ENCODE measurements at regions not wholly inside any gene's neighbourhood (a gene's known extent, or its start where the extent isn't known, plus 50 kb on each side); places are given as distances from the start of the nearest gene placed in this dataset.

DNA sequence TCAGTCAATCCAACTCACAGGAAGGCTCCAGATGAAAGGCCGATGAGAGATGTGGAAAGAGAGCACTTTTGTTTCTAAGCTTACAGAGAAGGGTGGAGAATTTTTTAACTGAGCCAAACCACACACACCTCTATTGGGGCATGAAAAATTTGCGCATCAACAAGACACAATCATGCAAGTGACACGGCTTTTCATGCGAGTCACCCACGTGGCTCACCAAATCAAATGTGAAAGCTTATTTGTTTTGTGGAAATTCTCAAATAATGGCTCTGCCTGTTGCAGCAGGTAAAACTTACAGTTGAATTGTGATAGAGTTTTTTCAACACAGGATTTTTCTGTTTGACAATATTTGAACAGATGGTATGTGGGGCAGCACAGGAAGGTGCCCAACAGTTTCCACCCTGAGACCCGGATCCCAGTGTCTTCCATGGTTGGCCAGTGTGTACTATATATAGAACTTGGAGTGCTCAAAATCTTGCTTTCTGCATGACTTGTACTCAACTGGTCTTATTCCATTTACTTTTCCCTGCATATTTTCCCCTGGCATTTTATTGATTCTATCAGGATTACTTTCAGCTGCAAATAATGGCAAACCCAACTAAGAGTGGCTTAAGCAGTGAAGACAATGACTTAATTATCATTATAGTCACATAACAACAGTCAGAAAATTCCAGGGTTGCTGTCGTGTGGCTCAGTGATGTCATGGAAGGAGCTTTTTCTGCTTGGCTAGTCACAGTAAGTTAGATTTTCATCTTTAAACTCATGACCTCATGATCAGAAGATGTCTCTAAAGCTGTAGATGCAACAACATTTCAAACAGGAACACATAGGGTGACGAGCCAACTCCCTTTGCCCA lies 90.6 kb upstream of the SIM2 start:
- TF ChIP-seq FOXM1 (IDR thresholded peaks at IDR 0.05; ENCODE audit: borderline replicate concordance, low read depth) (no peak), EGR1 (IDR thresholded peaks at IDR 0.05) (no peak), TAF1 (IDR thresholded peaks at IDR 0.05; ENCODE audit: low read depth) (no peak), ZBTB7A (IDR thresholded peaks at IDR 0.05; ENCODE audit: low read depth) (no peak), TEAD4 (IDR thresholded peaks at IDR 0.05) (no peak), CREB1 (IDR thresholded peaks at IDR 0.05; ENCODE audit: low read depth) (no peak), YY1 (IDR thresholded peaks at IDR 0.05; ENCODE audit: low read depth) (no peak), RAD21 (IDR thresholded peaks at IDR 0.05; ENCODE audit: low read depth) (no peak), EP300 (IDR thresholded peaks at IDR 0.05; ENCODE audit: borderline replicate concordance) (no peak)
- TF ChIP-seq, protein P1, sequence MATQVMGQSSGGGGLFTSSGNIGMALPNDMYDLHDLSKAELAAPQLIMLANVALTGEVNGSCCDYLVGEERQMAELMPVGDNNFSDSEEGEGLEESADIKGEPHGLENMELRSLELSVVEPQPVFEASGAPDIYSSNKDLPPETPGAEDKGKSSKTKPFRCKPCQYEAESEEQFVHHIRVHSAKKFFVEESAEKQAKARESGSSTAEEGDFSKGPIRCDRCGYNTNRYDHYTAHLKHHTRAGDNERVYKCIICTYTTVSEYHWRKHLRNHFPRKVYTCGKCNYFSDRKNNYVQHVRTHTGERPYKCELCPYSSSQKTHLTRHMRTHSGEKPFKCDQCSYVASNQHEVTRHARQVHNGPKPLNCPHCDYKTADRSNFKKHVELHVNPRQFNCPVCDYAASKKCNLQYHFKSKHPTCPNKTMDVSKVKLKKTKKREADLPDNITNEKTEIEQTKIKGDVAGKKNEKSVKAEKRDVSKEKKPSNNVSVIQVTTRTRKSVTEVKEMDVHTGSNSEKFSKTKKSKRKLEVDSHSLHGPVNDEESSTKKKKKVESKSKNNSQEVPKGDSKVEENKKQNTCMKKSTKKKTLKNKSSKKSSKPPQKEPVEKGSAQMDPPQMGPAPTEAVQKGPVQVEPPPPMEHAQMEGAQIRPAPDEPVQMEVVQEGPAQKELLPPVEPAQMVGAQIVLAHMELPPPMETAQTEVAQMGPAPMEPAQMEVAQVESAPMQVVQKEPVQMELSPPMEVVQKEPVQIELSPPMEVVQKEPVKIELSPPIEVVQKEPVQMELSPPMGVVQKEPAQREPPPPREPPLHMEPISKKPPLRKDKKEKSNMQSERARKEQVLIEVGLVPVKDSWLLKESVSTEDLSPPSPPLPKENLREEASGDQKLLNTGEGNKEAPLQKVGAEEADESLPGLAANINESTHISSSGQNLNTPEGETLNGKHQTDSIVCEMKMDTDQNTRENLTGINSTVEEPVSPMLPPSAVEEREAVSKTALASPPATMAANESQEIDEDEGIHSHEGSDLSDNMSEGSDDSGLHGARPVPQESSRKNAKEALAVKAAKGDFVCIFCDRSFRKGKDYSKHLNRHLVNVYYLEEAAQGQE (IDR thresholded peaks at IDR 0.05; ENCODE audit: low read depth), result no peak
- TF ChIP-seq, protein P2, sequence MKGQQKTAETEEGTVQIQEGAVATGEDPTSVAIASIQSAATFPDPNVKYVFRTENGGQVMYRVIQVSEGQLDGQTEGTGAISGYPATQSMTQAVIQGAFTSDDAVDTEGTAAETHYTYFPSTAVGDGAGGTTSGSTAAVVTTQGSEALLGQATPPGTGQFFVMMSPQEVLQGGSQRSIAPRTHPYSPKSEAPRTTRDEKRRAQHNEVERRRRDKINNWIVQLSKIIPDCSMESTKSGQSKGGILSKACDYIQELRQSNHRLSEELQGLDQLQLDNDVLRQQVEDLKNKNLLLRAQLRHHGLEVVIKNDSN (IDR thresholded peaks at IDR 0.05), result no peak
